ENCODE measurements at regions not wholly inside any gene's neighbourhood (a gene's known extent, or its start where the extent isn't known, plus 50 kb on each side); places are given as distances from the start of the nearest gene placed in this dataset.

- TF ChIP-seq CTCF (IDR thresholded peaks at IDR 0.05; ENCODE audit: poor library complexity, severe bottlenecking) (no peak), EZH2 (IDR thresholded peaks at IDR 0.05; ENCODE audit: borderline replicate concordance, insufficient read depth, low read length, poor library complexity, severe bottlenecking) (no peak), POLR2AphosphoS5 (IDR thresholded peaks at IDR 0.05) (no peak)
These were observed 260.1 kb upstream of the SORCS1 start for GRCh38 chr10:107424628-107425027.
